GM19455 (cell line): ENCODE measurements at regions not wholly inside any gene's neighbourhood (a gene's known extent, or its start where the extent isn't known, plus 50 kb on each side); places are given as distances from the start of the nearest gene placed in this dataset.

ENCODE experiments used
- ATAC-seq: cut with Tn5 transposase; IDR thresholded peaks from one replicate; pipeline ENCODE4 v1.9.1; 2021; ENCODE audit not compliant: unreplicated experiment

GRCh38 chr1:217373761-217374701, 256.9 kb downstream of the GPATCH2 start:
- ATAC-seq: no peak

GRCh38 chr1:217372049-217372970, 258.6 kb downstream of the GPATCH2 start:
- ATAC-seq: no peak

GRCh38 chr1:217370757-217371156, 260.1 kb downstream of the GPATCH2 start:
- ATAC-seq: no peak

GRCh38 chr1:217369996-217370551, 260.8 kb downstream of the GPATCH2 start:
- ATAC-seq: peak; percentile 12

GRCh38 chr1:217369271-217369981, 261.5 kb downstream of the GPATCH2 start:
- peak; percentile 91 for ATAC-seq

- ATAC-seq: no peak
Observed at GRCh38 chr1:217364220-217364619, 266.7 kb downstream of the GPATCH2 start.

GRCh38 chr1:217363319-217363718, 267.6 kb downstream of the GPATCH2 start:
- no peak for ATAC-seq

GRCh38 chr1:217360510-217360909, 270.4 kb downstream of the GPATCH2 start:
- no peak for ATAC-seq

GRCh38 chr1:217354895-217355294, 276.0 kb downstream of the GPATCH2 start:
- no peak for ATAC-seq

- no peak for ATAC-seq
Observed at GRCh38 chr1:217348960-217349664, 281.8 kb downstream of the GPATCH2 start.

- ATAC-seq: no peak
Observed at GRCh38 chr1:217344712-217345111, 286.2 kb downstream of the GPATCH2 start.

GRCh38 chr1:217343907-217344306, 287.0 kb downstream of the GPATCH2 start:
- no peak for ATAC-seq

GRCh38 chr1:217342105-217342504, 288.8 kb downstream of the GPATCH2 start:
- ATAC-seq: no peak

- no peak for ATAC-seq
Observed at GRCh38 chr1:217336724-217337123, 294.2 kb downstream of the GPATCH2 start.

GRCh38 chr1:217333939-217334338, 297.0 kb downstream of the GPATCH2 start:
- peak; percentile 64 for ATAC-seq

GRCh38 chr1:217332431-217333065, 298.3 kb downstream of the GPATCH2 start:
- no peak for ATAC-seq

GRCh38 chr1:217331698-217332097, 299.2 kb downstream of the GPATCH2 start:
- no peak for ATAC-seq

GRCh38 chr1:217327901-217328300, 303.0 kb downstream of the GPATCH2 start:
- no peak for ATAC-seq

GRCh38 chr1:217322834-217323233, 308.1 kb downstream of the GPATCH2 start:
- ATAC-seq: peak; percentile 100

- no peak for ATAC-seq
Observed at GRCh38 chr1:217315346-217315745, 315.5 kb downstream of the GPATCH2 start.
